Spleen (tissue), 7 donors: ENCODE measurements at regions not wholly inside any gene's neighbourhood (a gene's known extent, or its start where the extent isn't known, plus 50 kb on each side); places are given as distances from the start of the nearest gene placed in this dataset.

Experiments
- CTCF ChIP-seq, 11 experiments: fragments of 200-600 bp in 7 of 11; fragments of 450-650 bp in 4 of 11; sonication (generic) in 4 of 11; IDR thresholded peaks in 8 of 11; conservative IDR thresholded peaks in 3 of 11; 1 replicate in 7 of 11; 2 replicates in 4 of 11; pipeline versions ENCODE4 v1.4.0 to v1.8.0; 2016 to 2021; ENCODE audit warnings: antibody characterized with exemption in 11 of 11, inconsistent platforms in 4 of 11, mild to moderate bottlenecking in 1 of 11
- POLR2A ChIP-seq, 3 donors: fragments of 450-650 bp; IDR thresholded peaks; one replicate each; pipeline ENCODE4 v1.5.1; 2017; ENCODE audit warnings: antibody characterized with exemption in 3 of 3, mild to moderate bottlenecking in 1 of 3
- POLR2AphosphoS5 ChIP-seq, 3 donors: sonication (generic); formaldehyde crosslinking; IDR thresholded peaks; one replicate each; pipeline ENCODE4 v1.5.1; 2017; ENCODE audit warnings: antibody characterized with exemption in 3 of 3
- donor health status: DM: no; HTN: no; CAD: no; lungs with moderate emphysema.
- donor health status: DM: no; HTN: no; CAD: no.
- donor health status: DM: no; HTN: no; CAD: no.

GRCh38 chr2:67881816-67882215 lies 181.0 kb downstream of the C1D start:
- TF ChIP-seq POLR2A (IDR thresholded peaks at IDR 0.05) (no peak), CTCF (IDR thresholded peaks at IDR 0.05 in 8 of 11, conservative IDR thresholded peaks at IDR 0.05 in 3 of 11) (no peak), POLR2AphosphoS5 (IDR thresholded peaks at IDR 0.05) (no peak)
